GM12874 (cell line): ENCODE measurements at regions not wholly inside any gene's neighbourhood (a gene's known extent, or its start where the extent isn't known, plus 50 kb on each side); places are given as distances from the start of the nearest gene placed in this dataset.

Experiments used
- CTCF ChIP-seq: IDR thresholded peaks from 2 replicates; pipeline ENCODE4 v1.5.1; 2011; ENCODE audit warnings: low read depth, mild to moderate bottlenecking, control low read depth, low read length, moderate library complexity; ENCODE audit not compliant: insufficient read depth

GRCh38 chr18:24837066-24837465 lies 376.6 kb downstream of the HRH4 start:
- TF ChIP-seq CTCF: no peak

GRCh38 chr18:24840051-24840450 lies 379.6 kb downstream of the HRH4 start:
- no peak for TF ChIP-seq CTCF

GRCh38 chr18:24840640-24841039 lies 380.2 kb downstream of the HRH4 start:
- TF ChIP-seq CTCF: no peak

- TF ChIP-seq CTCF: no peak
Measured at GRCh38 chr18:24841536-24841935, 381.1 kb downstream of the HRH4 start.

- TF ChIP-seq CTCF: no peak
Measured at GRCh38 chr18:24843123-24843522, 382.7 kb downstream of the HRH4 start.

- TF ChIP-seq CTCF: no peak
Measured at GRCh38 chr18:24846138-24846537, 385.7 kb downstream of the HRH4 start.

GRCh38 chr18:24850532-24850931 lies 390.1 kb downstream of the HRH4 start:
- TF ChIP-seq CTCF: no peak

- TF ChIP-seq CTCF: no peak
Measured at GRCh38 chr18:24853076-24853475, 392.6 kb downstream of the HRH4 start.
